ENCODE measurements at regions not wholly inside any gene's neighbourhood (a gene's known extent, or its start where the extent isn't known, plus 50 kb on each side); places are given as distances from the start of the nearest gene placed in this dataset.

GRCh38 chrX:25968920-25969319, 169.2 kb upstream of the MAGEB18 start:
- ATAC-seq (ENCODE audit: low read depth), result no peak
- no peak overlapping the region for H2BK5ac ChIP-seq (ENCODE audit: low read depth, low read length, poor library complexity, severe bottlenecking)
- DNase-seq, result no peak
- no peak overlapping the region for H3K9ac ChIP-seq (ENCODE audit: low read depth, low read length)
- no peaks in the 10 kb centered on the region for H3K79me1 ChIP-seq (ENCODE audit: low read depth in 1 of 2, low read length in 2 of 2)
- no peak overlapping the region for H4K5ac ChIP-seq (ENCODE audit: low read depth, low read length)
- H3K56ac ChIP-seq (ENCODE audit: extremely low read depth, insufficient read depth, low read length), result no peak overlapping the region
- no peak overlapping the region for H2AFZ ChIP-seq (replicated peaks; ENCODE audit: low read length, poor library complexity)
- H2AK5ac ChIP-seq (ENCODE audit: low read depth, low read length), result no peak overlapping the region
- no peaks in the 10 kb centered on the region for H3K9me1 ChIP-seq (ENCODE audit: insufficient read depth, low read length)
- in situ Hi-C loops (cut with MboI; ENCODE audit: low sequenced_read_pairs) (no loop called here), intact Hi-C loops (cut with micrococcal nuclease) (loop anchor here (1.0 to 2.0 kb wide), 2 partner anchors 250 to 442 kb away; no protein-coding TSS in a partner anchor), dilution Hi-C loops (cut with HindIII; ENCODE audit: low sequenced_read_pairs, unreplicated experiment) (no loop called here)
- no peak overlapping the region for H3K4me3 ChIP-seq (ENCODE audit: insufficient read depth, low read depth, low read length)
- no peak overlapping the region for H3K4me2 ChIP-seq (ENCODE audit: low read depth, low read length)
- H3K9me3 ChIP-seq (ENCODE audit: control insufficient read depth, insufficient read depth, low read length), result peaks cover 4% of the 10 kb centered on the region; the same call in 1 of the 2 replicates
- no TSS peak for BruUV-seq (replicated peaks)
- no peak overlapping the region for H3K14ac ChIP-seq (replicated peaks; ENCODE audit: low read depth, low read length)
- no peak overlapping the region for H4K91ac ChIP-seq (ENCODE audit: insufficient read depth, low read depth, low read length)
- no peak overlapping the region for H2BK120ac ChIP-seq (ENCODE audit: low read depth, low read length)
- H3K27ac ChIP-seq (ENCODE audit: insufficient read depth, low read length), result no peak overlapping the region
- no peaks in the 10 kb centered on the region for H3K27me3 ChIP-seq (ENCODE audit: control insufficient read depth, insufficient read depth, low read length)
- no peak overlapping the region for H3K4ac ChIP-seq (ENCODE audit: low read depth, low read length)
- TF ChIP-seq MAZ (IDR thresholded peaks at IDR 0.05; ENCODE audit: borderline replicate concordance, low read depth, low read length) (no peak), RAD21 (IDR thresholded peaks at IDR 0.05; ENCODE audit: low read length) (peak; percentile 27; the same call in 1 of the 2 replicates), NFE2L2 (IDR thresholded peaks at IDR 0.05; ENCODE audit: low read depth, low read length) (no peak), RFX5 (IDR thresholded peaks at IDR 0.05; ENCODE audit: low read depth, low read length) (no peak), CHD1 (IDR thresholded peaks at IDR 0.05; ENCODE audit: low read depth, low read length) (no peak), MXI1 (IDR thresholded peaks at IDR 0.05; ENCODE audit: borderline replicate concordance, low read depth, low read length) (no peak), MAFK (IDR thresholded peaks at IDR 0.05; ENCODE audit: low read depth, low read length) (no peak), POLR2A (IDR thresholded peaks at IDR 0.05; ENCODE audit: low read depth, low read length) (no peak), FOS (IDR thresholded peaks at IDR 0.05; ENCODE audit: low read depth, low read length) (no peak), RCOR1 (IDR thresholded peaks at IDR 0.05; ENCODE audit: insufficient replicate concordance, low read length) (no peak), BHLHE40 (IDR thresholded peaks at IDR 0.05; ENCODE audit: low read depth, low read length) (no peak), SMC3 (IDR thresholded peaks at IDR 0.05; ENCODE audit: low read depth, low read length) (no peak), CEBPB (IDR thresholded peaks at IDR 0.05; ENCODE audit: low read depth, low read length) (no peak), USF2 (IDR thresholded peaks at IDR 0.05; ENCODE audit: low read depth, low read length) (no peak)
- TF ChIP-seq, protein P1, sequence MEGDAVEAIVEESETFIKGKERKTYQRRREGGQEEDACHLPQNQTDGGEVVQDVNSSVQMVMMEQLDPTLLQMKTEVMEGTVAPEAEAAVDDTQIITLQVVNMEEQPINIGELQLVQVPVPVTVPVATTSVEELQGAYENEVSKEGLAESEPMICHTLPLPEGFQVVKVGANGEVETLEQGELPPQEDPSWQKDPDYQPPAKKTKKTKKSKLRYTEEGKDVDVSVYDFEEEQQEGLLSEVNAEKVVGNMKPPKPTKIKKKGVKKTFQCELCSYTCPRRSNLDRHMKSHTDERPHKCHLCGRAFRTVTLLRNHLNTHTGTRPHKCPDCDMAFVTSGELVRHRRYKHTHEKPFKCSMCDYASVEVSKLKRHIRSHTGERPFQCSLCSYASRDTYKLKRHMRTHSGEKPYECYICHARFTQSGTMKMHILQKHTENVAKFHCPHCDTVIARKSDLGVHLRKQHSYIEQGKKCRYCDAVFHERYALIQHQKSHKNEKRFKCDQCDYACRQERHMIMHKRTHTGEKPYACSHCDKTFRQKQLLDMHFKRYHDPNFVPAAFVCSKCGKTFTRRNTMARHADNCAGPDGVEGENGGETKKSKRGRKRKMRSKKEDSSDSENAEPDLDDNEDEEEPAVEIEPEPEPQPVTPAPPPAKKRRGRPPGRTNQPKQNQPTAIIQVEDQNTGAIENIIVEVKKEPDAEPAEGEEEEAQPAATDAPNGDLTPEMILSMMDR (conservative IDR thresholded peaks at IDR 0.05; ENCODE audit: low read depth, low read length), result 0 out of 2 replicates have a peak, but pooled peaks have one; percentile 21
- TF ChIP-seq, protein P2, sequence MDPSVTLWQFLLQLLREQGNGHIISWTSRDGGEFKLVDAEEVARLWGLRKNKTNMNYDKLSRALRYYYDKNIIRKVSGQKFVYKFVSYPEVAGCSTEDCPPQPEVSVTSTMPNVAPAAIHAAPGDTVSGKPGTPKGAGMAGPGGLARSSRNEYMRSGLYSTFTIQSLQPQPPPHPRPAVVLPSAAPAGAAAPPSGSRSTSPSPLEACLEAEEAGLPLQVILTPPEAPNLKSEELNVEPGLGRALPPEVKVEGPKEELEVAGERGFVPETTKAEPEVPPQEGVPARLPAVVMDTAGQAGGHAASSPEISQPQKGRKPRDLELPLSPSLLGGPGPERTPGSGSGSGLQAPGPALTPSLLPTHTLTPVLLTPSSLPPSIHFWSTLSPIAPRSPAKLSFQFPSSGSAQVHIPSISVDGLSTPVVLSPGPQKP (IDR thresholded peaks at IDR 0.05; ENCODE audit: borderline replicate concordance, low read depth, low read length), result no peak
- no peak overlapping the region for H2BK15ac ChIP-seq (ENCODE audit: low read depth, low read length)
- no peak overlapping the region for H2BK20ac ChIP-seq (ENCODE audit: low read depth, low read length)
- no peaks in the 10 kb centered on the region for H3K36me3 ChIP-seq (ENCODE audit: control insufficient read depth, insufficient read depth, low read length)
- no peaks in the 10 kb centered on the region for H3K4me1 ChIP-seq (ENCODE audit: control insufficient read depth, insufficient read depth, low read length)
- POLR2A ChIA-PET (ENCODE audit: unreplicated experiment), result no interaction called here
- no peak overlapping the region for H3K18ac ChIP-seq (ENCODE audit: low read depth, low read length)
- CTCF ChIA-PET, result no interaction called here
- H3K23ac ChIP-seq (ENCODE audit: low read depth, low read length), result no peak overlapping the region
- no peaks in the 10 kb centered on the region for H4K20me1 ChIP-seq (ENCODE audit: insufficient read depth, low read length)
- H2AK9ac ChIP-seq (replicated peaks; ENCODE audit: low read depth, low read length, poor library complexity), result no peak overlapping the region
- H4K8ac ChIP-seq (ENCODE audit: low read depth in 2 of 2, low read length in 2 of 2), result no peak overlapping the region
- no CpG with 5 or more reads among the region's 12 CpGs for WGBS, 2 experiments (ENCODE audit: extremely low coverage in 2 of 2, insufficient read length in 1 of 2)

Measured in IMR-90 (cell line).